ENCODE measurements at regions not wholly inside any gene's neighbourhood (a gene's known extent, or its start where the extent isn't known, plus 50 kb on each side); places are given as distances from the start of the nearest gene placed in this dataset.

DNA sequence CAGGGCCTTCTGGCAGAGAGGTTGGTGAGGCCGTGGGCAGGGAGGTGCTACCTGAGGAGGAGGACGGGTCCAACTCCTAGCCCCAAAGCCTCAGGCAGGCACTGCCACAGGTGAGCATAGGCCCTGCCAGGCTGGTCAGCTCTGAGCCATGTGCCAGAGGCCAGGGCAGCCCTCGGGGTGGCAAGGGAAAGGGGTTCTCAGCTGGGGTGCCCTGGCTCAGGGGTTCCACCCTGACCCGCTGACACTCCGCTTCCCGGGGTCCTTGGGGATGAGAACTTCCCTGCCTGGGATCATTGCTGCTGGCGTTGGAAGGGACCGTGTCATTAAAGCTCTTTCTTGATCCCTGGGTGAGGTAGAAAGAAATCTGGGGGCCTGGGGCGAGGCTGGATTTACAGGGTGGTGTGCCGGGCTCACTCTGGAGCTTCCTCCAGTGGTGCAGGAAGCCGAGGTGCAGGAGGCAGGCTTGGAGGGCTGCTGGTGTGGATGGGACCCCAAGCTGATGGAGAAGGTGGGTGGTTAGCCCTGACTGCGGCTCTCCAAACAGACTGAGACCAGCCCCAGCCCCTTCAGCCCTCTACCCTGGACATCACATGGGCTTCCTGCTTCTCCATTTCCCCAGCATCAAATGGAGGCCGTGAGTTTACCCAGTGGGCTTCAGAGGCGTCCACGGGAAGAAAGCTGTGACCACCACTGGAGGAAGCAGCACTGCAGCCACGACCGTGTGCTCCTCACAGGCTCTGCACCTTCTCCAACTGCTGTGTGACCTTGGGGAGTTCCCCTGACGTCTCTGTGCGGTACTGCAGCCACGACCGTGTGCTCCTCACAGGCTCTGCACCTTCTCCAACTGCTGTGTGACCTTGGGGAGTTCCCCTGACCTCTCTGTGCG lies 295.2 kb downstream of the NDUFA10 start:
- CTCF ChIA-PET = no interaction called here
- Mint-ChIP-seq H3K27me3 (ENCODE audit: insufficient read depth, unreplicated experiment) (peaks cover 33% of the 10 kb centered on the region), H3K36me3 (ENCODE audit: insufficient read depth, unreplicated experiment) (no peaks in the 10 kb centered on the region), H3K27ac (ENCODE audit: low read depth, unreplicated experiment) (no peak overlapping the region), H3K4me1 (ENCODE audit: insufficient read depth, unreplicated experiment) (no peaks in the 10 kb centered on the region), H3K9me3 (ENCODE audit: unreplicated experiment) (no peaks in the 10 kb centered on the region), H3K4me3 (ENCODE audit: unreplicated experiment) (no peak overlapping the region)
- BruUV-seq (replicated peaks) = no TSS peak
- intact Hi-C loops (cut with micrococcal nuclease) = no loop called here
- TF ChIP-seq, protein P1, sequence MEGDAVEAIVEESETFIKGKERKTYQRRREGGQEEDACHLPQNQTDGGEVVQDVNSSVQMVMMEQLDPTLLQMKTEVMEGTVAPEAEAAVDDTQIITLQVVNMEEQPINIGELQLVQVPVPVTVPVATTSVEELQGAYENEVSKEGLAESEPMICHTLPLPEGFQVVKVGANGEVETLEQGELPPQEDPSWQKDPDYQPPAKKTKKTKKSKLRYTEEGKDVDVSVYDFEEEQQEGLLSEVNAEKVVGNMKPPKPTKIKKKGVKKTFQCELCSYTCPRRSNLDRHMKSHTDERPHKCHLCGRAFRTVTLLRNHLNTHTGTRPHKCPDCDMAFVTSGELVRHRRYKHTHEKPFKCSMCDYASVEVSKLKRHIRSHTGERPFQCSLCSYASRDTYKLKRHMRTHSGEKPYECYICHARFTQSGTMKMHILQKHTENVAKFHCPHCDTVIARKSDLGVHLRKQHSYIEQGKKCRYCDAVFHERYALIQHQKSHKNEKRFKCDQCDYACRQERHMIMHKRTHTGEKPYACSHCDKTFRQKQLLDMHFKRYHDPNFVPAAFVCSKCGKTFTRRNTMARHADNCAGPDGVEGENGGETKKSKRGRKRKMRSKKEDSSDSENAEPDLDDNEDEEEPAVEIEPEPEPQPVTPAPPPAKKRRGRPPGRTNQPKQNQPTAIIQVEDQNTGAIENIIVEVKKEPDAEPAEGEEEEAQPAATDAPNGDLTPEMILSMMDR (IDR thresholded peaks at IDR 0.05; ENCODE audit: unreplicated experiment) = no peak
- no peak for DNase-seq (ENCODE audit: unreplicated experiment)
- POLR2A ChIA-PET = no interaction called here

DNA sequence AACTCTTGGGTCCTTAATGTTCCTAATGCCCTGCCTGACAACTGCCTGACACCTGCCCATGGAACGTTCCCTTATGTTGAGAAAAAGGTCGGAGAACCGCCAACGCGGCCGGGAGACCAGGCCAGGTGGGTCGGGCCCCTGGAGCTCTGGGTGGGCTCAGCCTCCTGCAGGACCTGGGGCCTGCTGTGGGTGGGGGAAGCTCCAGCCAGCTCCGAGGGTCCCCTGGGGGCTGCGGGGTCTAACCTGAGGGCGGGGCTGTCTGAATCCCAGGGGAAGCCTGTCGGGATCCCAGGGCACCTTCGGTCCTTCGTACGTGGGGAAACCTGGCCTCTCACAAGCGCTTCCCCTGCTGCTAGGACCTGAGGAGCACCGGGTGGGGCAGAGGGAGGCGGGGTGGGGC lies 296.0 kb downstream of the NDUFA10 start:
- Mint-ChIP-seq H3K27me3 (ENCODE audit: insufficient read depth, unreplicated experiment) (peaks cover 40% of the 10 kb centered on the region), H3K9me3 (ENCODE audit: unreplicated experiment) (no peaks in the 10 kb centered on the region), H3K4me3 (ENCODE audit: unreplicated experiment) (no peak overlapping the region), H3K4me1 (ENCODE audit: insufficient read depth, unreplicated experiment) (no peaks in the 10 kb centered on the region), H3K36me3 (ENCODE audit: insufficient read depth, unreplicated experiment) (no peaks in the 10 kb centered on the region), H3K27ac (ENCODE audit: low read depth, unreplicated experiment) (no peak overlapping the region)
- POLR2A ChIA-PET = no interaction called here
- no TSS peak for BruUV-seq (replicated peaks)
- no peak for DNase-seq (ENCODE audit: unreplicated experiment)
- CTCF ChIA-PET = no interaction called here
- TF ChIP-seq, protein P1 (IDR thresholded peaks at IDR 0.05; ENCODE audit: unreplicated experiment) = no peak
- intact Hi-C loops (cut with micrococcal nuclease) = no loop called here

DNA sequence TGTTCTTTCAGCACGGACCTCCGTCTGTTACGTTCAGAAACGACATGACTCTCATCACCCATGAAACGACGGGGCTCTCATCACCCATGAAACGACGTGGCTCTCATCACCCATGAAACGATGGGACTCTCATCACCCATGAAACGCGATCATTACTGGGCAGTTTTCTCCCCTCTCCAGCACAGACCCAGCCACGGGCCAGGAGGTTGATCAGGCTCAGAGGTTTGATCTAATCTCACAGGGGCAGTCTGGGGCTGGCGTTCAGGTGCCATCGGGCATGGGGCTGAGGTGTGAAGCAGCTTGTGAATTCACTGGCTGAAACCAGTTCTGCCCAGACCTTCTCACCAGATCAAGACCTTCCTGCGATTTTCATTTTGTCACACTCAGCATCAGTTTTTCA lies 296.4 kb downstream of the NDUFA10 start:
- intact Hi-C loops (cut with micrococcal nuclease) = no loop called here
- DNase-seq (ENCODE audit: unreplicated experiment) = no peak
- Mint-ChIP-seq H3K4me1 (ENCODE audit: insufficient read depth, unreplicated experiment) (no peaks in the 10 kb centered on the region), H3K36me3 (ENCODE audit: insufficient read depth, unreplicated experiment) (no peaks in the 10 kb centered on the region), H3K4me3 (ENCODE audit: unreplicated experiment) (no peak overlapping the region), H3K27me3 (ENCODE audit: insufficient read depth, unreplicated experiment) (peaks cover 40% of the 10 kb centered on the region), H3K9me3 (ENCODE audit: unreplicated experiment) (no peaks in the 10 kb centered on the region), H3K27ac (ENCODE audit: low read depth, unreplicated experiment) (no peak overlapping the region)
- POLR2A ChIA-PET = no interaction called here
- TF ChIP-seq, protein P1 (IDR thresholded peaks at IDR 0.05; ENCODE audit: unreplicated experiment) = no peak
- CTCF ChIA-PET = no interaction called here
- no TSS peak for BruUV-seq (replicated peaks)

DNA sequence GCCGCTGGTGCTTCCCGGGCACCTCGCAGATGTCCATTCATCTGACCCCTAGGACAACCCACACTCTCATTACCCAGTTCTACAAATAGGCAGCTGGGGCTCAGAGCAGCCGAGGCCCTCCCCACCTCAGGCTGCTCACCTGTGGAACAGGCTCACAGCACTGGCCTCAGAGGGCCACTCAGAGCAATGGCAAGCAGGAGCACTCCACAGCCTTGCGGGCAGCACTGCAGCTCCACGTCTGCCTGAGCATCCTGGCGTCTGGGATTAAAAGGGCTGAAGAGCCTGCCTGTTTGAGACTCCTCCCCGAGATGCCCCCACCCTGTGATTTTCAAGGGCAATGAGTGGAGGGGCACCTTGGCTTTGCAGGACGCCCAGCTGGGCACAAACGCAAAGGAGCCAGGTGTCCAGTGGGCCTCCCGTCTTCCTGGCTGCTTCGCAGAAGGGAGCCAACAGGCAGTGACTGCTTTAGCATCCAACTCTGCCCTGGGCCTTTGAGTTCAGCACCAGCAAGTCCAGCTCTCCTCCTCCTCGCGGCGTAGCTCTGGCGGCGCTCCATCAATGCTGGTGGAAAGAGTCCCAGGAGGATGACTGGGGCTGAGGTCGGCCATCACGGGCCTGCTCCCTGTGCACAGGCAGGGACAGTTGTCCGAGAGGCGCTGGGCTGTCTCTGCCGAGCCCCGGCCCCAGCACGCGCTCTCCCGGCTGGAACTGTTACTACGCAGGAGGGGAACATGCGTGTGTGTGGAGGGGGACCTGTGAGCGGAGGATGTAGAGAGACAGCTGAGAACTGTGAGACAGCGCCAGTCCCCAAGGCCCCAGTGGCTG lies 297.2 kb downstream of the NDUFA10 start:
- no peak for DNase-seq (ENCODE audit: unreplicated experiment)
- BruUV-seq (replicated peaks) = no TSS peak
- ChIA-PET POLR2A (no interaction called here), CTCF (interaction anchor here (0.6 kb wide), 1 partner anchor 197 kb away, joined by 3 read pairs; no protein-coding TSS in a partner anchor)
- peaks cover 40% of the 10 kb centered on the region for H3K27me3 Mint-ChIP-seq (ENCODE audit: insufficient read depth, unreplicated experiment)
- no peak overlapping the region for H3K4me3 Mint-ChIP-seq (ENCODE audit: unreplicated experiment)
- TF ChIP-seq, protein P1 (IDR thresholded peaks at IDR 0.05; ENCODE audit: unreplicated experiment) = no peak
- H3K27ac Mint-ChIP-seq (ENCODE audit: low read depth, unreplicated experiment) = no peak overlapping the region
- no peaks in the 10 kb centered on the region for H3K9me3 Mint-ChIP-seq (ENCODE audit: unreplicated experiment)
- intact Hi-C loops (cut with micrococcal nuclease) = no loop called here
- no peaks in the 10 kb centered on the region for H3K4me1 Mint-ChIP-seq (ENCODE audit: insufficient read depth, unreplicated experiment)
- no peaks in the 10 kb centered on the region for H3K36me3 Mint-ChIP-seq (ENCODE audit: insufficient read depth, unreplicated experiment)

Data from MCF 10A (cell line).